Stimulated activated CD4-positive, alpha-beta T cell treated with anti-CD3 and anti-CD28 coated beads, TNF-alpha, amount 100 ng/mL, for 24 hours (primary cell): ENCODE measurements at regions not wholly inside any gene's neighbourhood (a gene's known extent, or its start where the extent isn't known, plus 50 kb on each side); places are given as distances from the start of the nearest gene placed in this dataset.

Source experiments
- DNase-seq, 3 experiments: peaks; one replicate each; pipeline ENCODE4 v3.0.0-alpha.2; 2020; ENCODE audit warnings: low read depth in 3 of 3

GRCh38 chr13:39858794-39859193 is 203.3 kb downstream of the COG6 start:
- DNase-seq: no peak

GRCh38 chr13:39859898-39860297 is 204.4 kb downstream of the COG6 start:
- DNase-seq: no peak

GRCh38 chr13:39862900-39863299 is 207.4 kb downstream of the COG6 start:
- no peak for DNase-seq

DNA sequence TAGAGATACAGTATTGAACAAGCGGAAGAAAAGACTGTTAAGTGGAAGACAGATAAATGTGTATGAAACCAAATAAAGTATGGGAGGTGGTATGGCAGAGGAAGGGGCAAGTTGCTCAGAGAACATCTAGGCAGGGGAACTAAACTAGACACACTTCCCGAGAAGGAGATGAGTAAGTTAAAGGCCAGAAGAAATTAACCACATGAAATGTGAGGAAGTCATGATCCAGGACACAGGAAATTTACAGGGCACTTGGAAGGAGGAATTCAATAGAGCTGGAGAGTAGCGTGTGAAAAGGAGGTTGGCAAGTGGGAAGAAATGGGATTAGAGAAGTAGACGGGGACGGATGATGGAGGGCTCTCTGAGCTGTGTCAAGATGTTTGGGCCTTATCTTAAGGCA is 208.8 kb downstream of the COG6 start:
- DNase-seq: no peak

DNA sequence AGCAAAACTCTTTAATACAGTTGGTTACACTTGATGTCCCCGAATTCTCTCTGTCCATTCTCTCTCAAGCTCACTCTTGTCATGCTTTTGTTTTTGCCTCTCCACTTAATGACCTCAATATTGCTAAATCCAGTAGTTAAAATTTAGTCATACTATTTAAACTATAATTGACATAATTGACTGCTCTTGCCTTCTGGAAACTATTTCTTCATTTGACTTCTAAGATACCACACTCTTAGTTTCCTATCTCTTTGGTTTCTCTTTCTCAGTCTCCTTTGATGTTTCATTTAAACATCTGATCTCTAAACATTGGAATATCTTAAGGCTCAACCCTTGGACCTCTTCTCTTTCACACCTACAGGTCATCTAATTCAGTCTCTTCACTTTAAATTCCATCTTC is 211.3 kb downstream of the COG6 start:
- no peak for DNase-seq

DNA sequence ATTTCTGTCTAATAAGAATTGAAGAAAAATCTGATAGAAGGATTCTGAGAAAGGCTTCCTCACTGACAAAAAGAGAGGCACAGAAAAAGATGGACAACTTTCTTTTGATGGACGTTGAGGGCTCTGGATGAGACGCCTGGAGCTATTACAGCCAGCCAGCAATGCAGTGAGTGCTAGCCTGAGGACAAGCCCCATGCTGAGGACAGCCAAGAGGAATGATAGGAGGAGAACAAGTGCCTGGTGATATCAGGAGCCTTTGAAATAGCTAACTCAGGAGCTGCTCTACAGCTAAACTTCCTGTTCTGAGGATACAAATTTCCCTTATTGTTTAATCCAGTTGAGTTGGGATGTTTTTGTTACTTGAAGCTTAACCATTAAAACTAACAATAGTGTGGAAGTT is 212.3 kb downstream of the COG6 start:
- DNase-seq: no peak

- DNase-seq: no peak
These were observed 214.8 kb downstream of the COG6 start for GRCh38 chr13:39870197-39870747.

- DNase-seq: no peak
These were observed 219.0 kb downstream of the COG6 start for GRCh38 chr13:39874331-39875053.

- DNase-seq: no peak
These were observed 219.9 kb downstream of the COG6 start for GRCh38 chr13:39875111-39875987.

DNA sequence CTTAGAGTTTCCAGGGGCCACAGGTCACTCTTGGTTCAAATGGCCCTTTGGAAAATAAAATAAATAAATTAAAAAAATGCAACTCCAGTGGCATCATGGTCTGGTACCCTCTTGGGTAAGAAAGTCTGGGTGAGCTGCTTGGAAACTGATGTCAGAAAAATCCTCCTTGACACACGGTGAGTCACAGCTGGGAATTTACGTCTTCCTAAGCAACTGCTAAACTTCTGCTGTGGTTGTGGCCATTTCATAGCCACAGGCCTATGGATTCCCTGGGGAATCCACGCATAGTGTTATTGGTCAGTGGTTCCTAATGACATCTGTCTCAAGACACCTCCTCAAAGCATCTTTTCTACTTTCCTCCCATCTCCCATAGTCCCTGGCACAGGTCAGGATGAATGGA is 220.8 kb downstream of the COG6 start:
- no peak for DNase-seq

GRCh38 chr13:39877134-39877533 is 221.7 kb downstream of the COG6 start:
- no peak for DNase-seq

DNA sequence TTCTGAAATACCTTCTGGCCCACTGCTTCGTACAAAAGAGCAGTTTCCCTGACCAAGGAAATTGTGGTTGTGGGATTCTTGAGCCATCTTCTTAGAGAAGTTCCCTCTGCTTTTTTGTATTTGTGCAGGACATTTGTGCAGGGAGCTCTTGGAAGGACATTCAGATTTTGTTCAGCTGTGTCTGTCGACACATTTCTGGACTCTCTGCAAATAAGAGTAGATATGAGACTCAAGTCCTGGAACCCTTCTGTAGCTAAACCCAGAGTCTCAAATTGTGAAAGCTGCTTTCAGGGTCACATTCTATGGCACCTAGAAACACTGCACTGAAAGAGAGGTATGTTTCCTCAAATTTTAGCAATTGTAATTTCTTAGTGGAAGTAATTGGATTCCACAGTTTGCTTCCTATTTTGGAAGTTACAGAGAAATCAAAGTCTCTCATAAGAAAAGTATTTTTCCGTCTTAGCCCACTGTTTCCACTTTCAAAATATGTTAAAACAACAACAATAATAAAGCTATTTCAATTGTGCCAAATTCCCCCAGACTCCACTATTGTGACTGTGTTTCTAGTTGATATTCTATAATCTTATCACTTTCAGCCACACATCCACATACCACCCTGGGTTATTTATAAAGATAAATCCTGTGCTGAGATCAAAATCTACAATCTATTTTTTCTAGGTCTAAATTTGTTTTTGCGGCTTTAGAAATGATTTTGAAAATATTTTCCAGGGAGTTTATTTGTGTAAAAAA is 224.0 kb downstream of the COG6 start:
- no peak for DNase-seq

DNA sequence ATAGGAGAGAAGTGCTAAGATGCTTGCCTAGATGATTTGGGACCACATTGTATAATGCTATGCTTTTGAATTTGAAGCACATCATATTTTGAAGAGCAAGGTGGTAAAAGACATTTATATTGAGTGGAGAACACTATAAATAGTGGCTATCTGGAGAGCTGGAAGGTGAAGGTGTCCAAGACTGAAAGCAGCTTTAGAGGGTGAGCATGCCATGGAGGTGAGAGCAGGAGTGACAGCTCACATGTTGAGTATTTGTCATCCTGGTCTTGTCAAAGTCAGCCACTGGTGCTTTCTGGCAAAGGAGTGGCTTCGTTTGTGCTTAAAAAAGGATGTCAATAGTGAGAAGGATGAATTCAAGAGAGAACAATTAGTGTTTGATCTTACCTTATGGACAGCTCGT is 225.9 kb downstream of the COG6 start:
- no peak for DNase-seq

DNA sequence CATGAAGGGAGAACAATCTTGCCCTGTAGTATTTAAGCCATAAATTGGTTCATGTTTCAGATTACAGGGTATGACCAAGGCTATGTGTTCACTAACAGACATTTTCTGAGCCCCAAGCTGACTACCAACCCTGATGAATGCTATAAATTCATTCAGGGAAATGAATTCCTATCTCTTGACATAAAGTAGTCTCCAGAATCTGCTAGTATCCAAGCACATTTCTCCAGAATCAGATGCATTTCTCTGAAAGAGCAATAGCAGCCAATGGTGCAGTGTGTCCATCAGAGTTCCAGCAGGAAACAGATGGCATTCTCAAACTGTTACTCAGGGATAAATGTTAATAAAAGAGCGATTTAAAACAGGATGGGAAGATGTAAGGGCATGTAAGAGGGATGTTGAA is 226.4 kb downstream of the COG6 start:
- no peak for DNase-seq

DNA sequence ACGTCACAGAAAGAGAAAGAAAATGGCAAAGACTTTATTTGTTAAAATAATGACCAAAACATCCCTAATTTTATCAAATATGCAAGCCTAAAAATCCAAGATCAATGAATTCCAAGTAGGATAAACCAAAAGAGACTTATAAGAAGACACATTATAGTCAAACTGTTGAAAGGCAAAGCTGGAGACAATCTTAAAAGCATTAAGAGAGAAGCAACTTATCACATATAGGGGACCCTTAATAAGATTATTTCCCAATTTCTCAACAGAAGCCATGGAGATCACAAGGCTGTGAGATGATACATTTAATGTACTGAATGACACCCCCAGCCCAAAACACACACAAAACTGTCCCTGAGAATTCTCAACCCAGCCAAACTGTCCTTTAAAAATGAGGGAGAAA is 228.7 kb downstream of the COG6 start:
- DNase-seq: no peak

- DNase-seq: no peak
These were observed 230.9 kb downstream of the COG6 start for GRCh38 chr13:39886336-39886735.

DNA sequence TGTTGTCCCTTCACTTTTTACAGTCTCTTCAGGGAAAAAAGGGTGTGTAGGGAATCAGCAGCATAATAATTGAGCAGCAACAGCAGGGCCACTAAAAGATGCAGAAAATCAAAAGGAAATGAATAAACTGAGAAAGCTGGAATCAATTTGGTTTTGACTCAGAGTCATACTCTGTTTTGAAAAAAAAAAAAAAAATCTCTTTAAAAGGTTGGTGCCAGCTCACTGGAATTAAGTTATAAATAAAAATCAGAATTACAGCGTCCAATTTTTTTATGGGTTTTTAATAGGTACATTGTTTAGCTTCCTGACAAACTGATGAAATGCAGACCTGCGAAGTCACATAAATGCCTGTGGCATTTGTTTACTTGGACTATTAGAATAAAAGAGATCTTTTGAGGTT is 231.9 kb downstream of the COG6 start:
- DNase-seq: no peak

GRCh38 chr13:39888865-39889810 is 233.7 kb downstream of the COG6 start:
- DNase-seq: no peak

GRCh38 chr13:39890537-39890936 is 235.1 kb downstream of the COG6 start:
- DNase-seq: no peak

GRCh38 chr13:39892721-39893685 is 237.5 kb downstream of the COG6 start:
- DNase-seq: peak in 1 of 3 experiments; percentile 14
